Cardiac septum (tissue), 1 donor: ENCODE measurements at regions not wholly inside any gene's neighbourhood (a gene's known extent, or its start where the extent isn't known, plus 50 kb on each side); places are given as distances from the start of the nearest gene placed in this dataset.
A peak's percentile ranks its signal among the peaks of the same experiment; 100 is the strongest.

ENCODE experiments used
- DNase-seq: peaks from one replicate; pipeline ENCODE4 v3.0.0-alpha.2; 2020; ENCODE audit warnings: low spot score
- intact Hi-C: fragments of 100-400 bp; cut with DNase I; formaldehyde crosslinking; loops from one replicate; pipeline ENCODE4 v1.14.0; 2022
- donor health status: DM: no; HTN: no; CAD: no.

GRCh38 chr22:49244466-49245420 lies 582.9 kb downstream of the BRD1 start:
- intact Hi-C loops, result no loop called here
- DNase-seq, result peak; percentile 24

- intact Hi-C loops, result no loop called here
- peak; percentile 27 for DNase-seq
Observed at GRCh38 chr22:49243965-49244364, 583.7 kb downstream of the BRD1 start.

GRCh38 chr22:49243335-49243734 lies 584.3 kb downstream of the BRD1 start:
- intact Hi-C loops, result no loop called here

GRCh38 chr22:49242480-49242879 lies 585.2 kb downstream of the BRD1 start:
- DNase-seq, result peak; percentile 49
- intact Hi-C loops, result no loop called here

More at GRCh38 chr22:49243335-49243734, 584.3 kb downstream of the BRD1 start:
- peak; percentile 63 for DNase-seq

GRCh38 chr22:49241174-49241851 lies 586.4 kb downstream of the BRD1 start:
- intact Hi-C loops, result no loop called here
- DNase-seq, result no peak

- intact Hi-C loops, result no loop called here
- DNase-seq, result peak; percentile 38
Observed at GRCh38 chr22:49240472-49240871, 587.2 kb downstream of the BRD1 start.

GRCh38 chr22:49240016-49240380 lies 587.7 kb downstream of the BRD1 start:
- peak; percentile 29 for DNase-seq
- intact Hi-C loops, result no loop called here

- intact Hi-C loops, result no loop called here
Observed at GRCh38 chr22:49239264-49240015, 588.2 kb downstream of the BRD1 start.

GRCh38 chr22:49238181-49239141 lies 589.2 kb downstream of the BRD1 start:
- DNase-seq, result peak; percentile 54

More at GRCh38 chr22:49239264-49240015, 588.2 kb downstream of the BRD1 start:
- DNase-seq, result peak; percentile 62

GRCh38 chr22:49237703-49238102 lies 590.0 kb downstream of the BRD1 start:
- DNase-seq, result no peak
- intact Hi-C loops, result no loop called here

More at GRCh38 chr22:49238181-49239141, 589.2 kb downstream of the BRD1 start:
- intact Hi-C loops, result no loop called here

GRCh38 chr22:49237279-49237678 lies 590.4 kb downstream of the BRD1 start:
- intact Hi-C loops, result no loop called here
- no peak for DNase-seq

- no peak for DNase-seq
Observed at GRCh38 chr22:49236541-49237075, 591.1 kb downstream of the BRD1 start.

GRCh38 chr22:49235463-49236300 lies 592.0 kb downstream of the BRD1 start:
- DNase-seq, result no peak
- intact Hi-C loops, result no loop called here

More at GRCh38 chr22:49236541-49237075, 591.1 kb downstream of the BRD1 start:
- intact Hi-C loops, result no loop called here

GRCh38 chr22:49234459-49234858 lies 593.2 kb downstream of the BRD1 start:
- intact Hi-C loops, result no loop called here
- DNase-seq, result no peak

- DNase-seq, result peak; percentile 47
- intact Hi-C loops, result no loop called here
Observed at GRCh38 chr22:49233507-49234100, 594.1 kb downstream of the BRD1 start.

GRCh38 chr22:49232319-49233067 lies 595.2 kb downstream of the BRD1 start:
- peak; percentile 51 for DNase-seq
- intact Hi-C loops, result no loop called here

- peak; percentile 46 for DNase-seq
- intact Hi-C loops, result no loop called here
Observed at GRCh38 chr22:49230194-49230577, 597.5 kb downstream of the BRD1 start.
